HG03571 (cell line): ENCODE measurements at regions not wholly inside any gene's neighbourhood (a gene's known extent, or its start where the extent isn't known, plus 50 kb on each side); places are given as distances from the start of the nearest gene placed in this dataset.
"Not testable (repeated sequence)": the region's sequence is repeated elsewhere in the genome, so short reads cannot be mapped to it uniquely, and the experiment has no call there.

Experiments used
- ATAC-seq: cut with Tn5 transposase; IDR thresholded peaks from one replicate; pipeline ENCODE4 v1.9.1; 2021; ENCODE audit not compliant: unreplicated experiment

- no peak for ATAC-seq
These were observed 220.6 kb upstream of the BTBD3 start for GRCh38 chr20:11697055-11697454.

GRCh38 chr20:11697646-11698045 lies 220.0 kb upstream of the BTBD3 start:
- ATAC-seq, result no peak

DNA sequence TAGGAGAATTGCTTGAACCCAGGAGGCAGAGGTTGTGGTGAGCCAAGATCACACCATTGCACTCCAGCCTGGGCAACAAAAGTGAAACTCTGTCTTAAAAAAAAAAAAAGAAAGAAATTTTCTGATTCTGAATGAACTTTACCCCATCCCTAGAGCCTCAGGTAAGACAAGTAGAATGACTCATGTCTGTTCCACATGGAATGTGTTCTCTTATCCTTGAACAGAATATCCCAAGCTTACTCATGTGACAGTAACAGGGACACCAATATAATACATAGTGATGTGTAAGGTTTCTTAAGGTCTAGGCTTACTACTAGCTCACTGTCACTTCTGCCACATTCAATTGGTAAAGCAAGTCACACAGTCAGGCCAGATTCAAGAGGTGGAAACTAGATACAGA lies 219.6 kb upstream of the BTBD3 start:
- ATAC-seq, result no peak

DNA sequence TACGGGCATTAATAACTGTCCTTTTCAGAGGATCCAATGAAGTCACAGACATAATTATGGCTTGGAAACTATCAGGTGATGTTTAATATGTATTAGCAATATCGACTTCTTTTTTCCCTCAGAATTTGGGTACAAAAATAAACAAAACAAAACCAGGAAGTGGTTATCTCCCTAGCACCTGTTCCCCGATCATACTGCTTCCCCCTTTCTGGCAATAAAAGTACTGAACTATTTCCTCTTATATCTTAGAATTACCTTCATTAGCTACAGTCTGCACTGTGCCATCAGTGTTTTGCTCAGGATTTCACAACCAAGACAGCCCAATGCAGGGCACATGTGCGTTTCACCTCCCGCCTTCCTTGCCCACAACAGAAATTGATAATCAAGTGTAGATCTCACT lies 216.9 kb upstream of the BTBD3 start:
- ATAC-seq, result no peak

DNA sequence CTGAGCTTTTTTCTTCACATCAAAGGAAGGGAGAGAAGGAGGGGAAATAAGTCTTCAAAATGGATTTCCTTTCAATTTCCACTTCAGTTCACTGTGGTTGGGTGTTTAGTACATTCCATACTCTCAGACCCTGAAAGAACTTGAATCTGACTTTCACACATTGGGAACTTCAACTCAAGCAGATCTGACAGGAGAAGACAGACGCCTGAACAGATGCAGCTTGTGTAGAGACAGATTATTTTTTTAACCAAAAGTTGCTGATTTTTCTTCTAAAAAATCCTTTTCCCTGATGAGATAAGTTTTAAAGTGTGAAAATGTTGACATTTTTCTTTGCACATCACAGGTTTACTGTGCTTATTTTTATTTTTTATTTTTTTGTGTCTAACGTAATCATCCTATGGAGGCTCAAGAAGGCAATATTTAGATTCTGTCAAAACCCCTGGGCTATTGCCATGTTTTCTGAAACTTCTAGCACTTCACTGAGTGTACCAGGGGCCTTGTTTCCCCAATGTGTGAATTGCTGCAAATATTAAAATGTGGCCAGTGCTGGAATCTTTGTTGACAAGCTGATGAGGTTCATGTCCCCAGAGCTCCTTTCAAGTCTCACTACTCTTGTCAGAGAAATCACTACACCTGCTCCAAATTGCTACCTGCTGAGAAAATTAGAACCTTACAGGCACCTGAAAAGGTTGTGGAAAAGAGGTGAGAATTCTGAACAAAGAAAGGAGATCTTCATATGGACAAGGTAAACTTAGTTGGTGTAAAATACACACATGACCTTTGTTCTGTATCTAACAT lies 214.8 kb upstream of the BTBD3 start:
- no peak for ATAC-seq

DNA sequence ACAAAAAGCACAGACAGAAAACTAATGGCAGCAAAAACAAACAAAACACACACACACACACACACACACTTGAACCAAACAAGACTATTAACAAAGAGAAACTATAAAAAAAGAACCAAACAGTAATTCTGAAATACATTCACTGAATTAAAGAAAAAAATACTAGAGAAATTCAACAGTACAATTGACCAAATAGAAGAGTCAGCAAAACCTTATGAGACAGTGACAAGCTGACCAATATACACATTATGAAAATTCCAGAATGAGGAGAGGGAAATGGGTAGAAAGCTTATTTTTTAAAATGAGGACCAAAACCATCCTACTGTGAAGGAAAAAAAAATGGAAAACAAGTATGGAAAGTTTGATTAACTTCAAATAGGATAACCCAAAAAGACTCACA lies 212.2 kb upstream of the BTBD3 start:
- no peak for ATAC-seq

DNA sequence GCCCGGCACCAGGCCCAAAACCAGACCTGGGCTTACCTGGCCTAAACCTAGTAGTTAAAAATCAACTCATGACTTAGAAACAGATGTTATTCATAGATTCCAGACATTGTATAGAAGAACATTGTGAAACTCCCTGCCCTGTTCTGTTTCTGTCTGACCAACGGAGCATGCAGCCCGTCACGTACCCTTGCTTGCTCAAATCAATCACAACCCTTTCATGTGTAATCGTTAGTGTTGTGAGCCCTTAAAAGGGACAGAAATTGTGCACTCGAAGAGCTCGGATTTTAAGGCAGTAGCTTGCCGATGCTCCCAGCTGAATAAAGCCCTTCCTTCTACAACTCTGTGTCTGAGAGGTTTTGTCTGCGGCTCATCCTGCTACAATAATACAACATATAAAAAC lies 209.5 kb upstream of the BTBD3 start:
- ATAC-seq, result not testable (repeated sequence)

DNA sequence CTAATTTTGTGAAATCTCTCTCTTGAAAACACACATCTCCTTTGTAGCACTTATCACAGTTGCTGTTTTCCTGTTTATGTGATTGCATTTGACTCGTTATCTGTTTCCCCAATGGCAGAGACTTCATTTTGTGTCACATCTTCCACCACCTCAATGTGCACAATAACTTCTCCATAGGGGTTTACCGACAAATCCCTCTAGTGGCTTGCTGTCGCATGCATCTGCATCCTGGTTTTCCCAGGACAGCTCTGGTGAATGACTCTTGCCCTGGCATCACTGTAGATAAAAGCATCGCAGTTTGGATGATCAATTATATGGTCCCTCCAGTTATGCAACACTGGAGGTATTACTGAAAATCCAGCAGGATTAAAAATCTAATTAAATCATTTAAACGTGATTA lies 206.5 kb upstream of the BTBD3 start:
- ATAC-seq, result no peak

DNA sequence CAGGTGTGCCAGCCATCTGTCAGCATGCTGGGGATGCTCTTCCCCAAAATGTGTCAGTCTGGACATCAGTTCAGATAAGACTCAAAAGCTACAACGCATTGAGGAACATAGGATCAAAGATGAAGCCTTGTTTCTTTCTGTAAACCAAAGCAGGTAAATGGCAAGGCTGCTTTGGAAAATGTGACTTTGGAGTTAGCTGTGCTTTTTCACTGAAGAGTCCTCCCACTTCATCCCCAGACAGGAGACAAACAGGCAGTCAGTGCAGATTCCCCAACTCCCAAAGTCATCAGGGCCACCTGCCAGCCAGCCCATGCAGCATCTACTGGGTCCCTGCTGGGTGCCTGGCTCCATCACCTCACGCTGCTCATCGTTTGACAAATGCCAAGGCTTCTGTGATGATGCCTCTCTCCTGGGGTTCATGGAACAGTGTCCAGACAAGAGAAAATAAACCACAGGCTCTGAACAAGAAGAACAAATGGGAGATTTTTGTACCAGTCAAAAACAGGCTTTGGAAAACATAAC lies 205.0 kb upstream of the BTBD3 start:
- ATAC-seq, result no peak

- no peak for ATAC-seq
These were observed 202.8 kb upstream of the BTBD3 start for GRCh38 chr20:11714886-11715285.

DNA sequence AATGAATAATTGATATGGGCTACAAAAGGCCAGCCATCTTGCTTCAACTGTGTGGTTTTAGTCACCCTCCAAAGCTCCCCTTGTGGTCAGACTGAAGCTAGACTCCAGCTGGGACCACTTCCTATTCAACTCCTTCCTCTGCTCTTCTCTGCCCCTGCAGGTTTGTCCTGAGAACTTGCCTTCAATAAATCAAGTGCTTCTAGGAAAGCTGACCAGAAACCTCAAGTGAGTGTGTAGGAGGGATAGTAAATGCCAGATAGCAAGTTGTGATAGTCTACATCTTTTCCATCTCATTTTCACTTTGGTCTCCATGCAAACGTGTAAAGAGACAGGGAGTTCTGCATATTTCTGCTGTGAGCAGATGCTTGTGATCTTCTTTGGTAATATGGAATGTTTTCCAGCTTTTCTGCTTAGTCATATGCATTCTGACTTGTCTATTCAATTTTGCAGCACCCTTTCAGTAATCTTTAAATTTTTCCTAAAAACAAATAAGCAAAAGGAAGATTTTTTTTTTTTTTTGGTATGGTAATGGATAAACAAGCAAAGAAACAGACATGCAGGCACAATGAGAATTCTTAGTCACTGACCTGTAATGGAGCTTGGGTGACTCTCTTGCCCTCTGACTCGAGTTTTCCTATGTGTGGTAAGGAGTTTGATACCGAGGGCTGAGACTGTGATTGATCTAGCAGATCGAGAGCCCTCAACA lies 201.3 kb upstream of the BTBD3 start:
- no peak for ATAC-seq

- ATAC-seq, result no peak
These were observed 200.8 kb upstream of the BTBD3 start for GRCh38 chr20:11716945-11717248.

- no peak for ATAC-seq
These were observed 200.1 kb upstream of the BTBD3 start for GRCh38 chr20:11717562-11717961.

DNA sequence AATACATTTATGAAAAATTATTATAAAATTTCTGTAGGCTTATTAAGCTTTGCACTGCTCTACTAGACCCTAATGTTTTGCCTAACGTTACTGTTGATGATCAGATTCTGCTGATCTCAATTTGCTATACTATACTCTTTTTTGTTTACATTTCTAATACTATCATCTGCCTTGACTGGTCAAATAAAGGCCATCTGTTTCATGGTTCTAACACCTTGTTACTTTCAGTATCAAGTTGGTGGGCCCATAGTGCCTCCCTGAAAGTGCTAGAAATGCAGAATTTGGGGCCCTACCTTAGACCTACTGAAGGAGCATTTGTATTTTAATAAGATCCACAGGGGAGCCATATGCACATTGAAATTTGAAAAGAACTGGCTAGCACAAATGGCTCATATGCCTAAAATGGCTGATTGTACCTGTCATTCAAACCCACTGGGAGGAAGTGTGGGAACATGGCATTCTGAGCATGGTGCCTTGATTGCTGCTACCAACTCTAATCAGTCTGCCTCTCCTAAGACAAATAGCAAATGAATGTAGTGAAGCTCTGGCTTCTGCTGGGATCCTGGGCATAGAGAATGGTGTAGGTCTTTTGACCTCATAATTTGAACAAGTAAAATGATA lies 199.1 kb upstream of the BTBD3 start:
- ATAC-seq, result no peak

GRCh38 chr20:11719153-11719552 lies 198.5 kb upstream of the BTBD3 start:
- ATAC-seq, result no peak

- no peak for ATAC-seq
These were observed 196.3 kb upstream of the BTBD3 start for GRCh38 chr20:11721411-11721810.

DNA sequence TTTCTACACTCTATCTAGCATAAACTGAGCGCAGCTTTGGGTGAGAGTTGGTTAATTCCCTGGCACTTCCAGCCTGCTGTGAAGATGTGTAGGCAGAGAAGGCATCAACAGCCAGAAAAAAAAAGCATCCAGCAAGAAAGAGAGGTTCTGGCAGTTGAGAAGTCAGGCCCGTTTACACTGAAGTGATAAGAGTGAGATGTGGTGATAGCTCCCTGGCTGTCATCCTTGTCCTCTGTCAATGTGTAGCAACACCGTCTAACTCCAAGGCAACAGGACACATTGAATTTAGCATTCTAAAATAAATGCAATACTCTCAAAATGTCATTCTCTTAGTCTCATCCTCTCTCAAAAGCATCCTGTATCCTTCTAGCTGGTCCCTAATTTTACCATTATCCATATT lies 193.6 kb upstream of the BTBD3 start:
- no peak for ATAC-seq

- no peak for ATAC-seq
These were observed 191.7 kb upstream of the BTBD3 start for GRCh38 chr20:11726026-11726425.

DNA sequence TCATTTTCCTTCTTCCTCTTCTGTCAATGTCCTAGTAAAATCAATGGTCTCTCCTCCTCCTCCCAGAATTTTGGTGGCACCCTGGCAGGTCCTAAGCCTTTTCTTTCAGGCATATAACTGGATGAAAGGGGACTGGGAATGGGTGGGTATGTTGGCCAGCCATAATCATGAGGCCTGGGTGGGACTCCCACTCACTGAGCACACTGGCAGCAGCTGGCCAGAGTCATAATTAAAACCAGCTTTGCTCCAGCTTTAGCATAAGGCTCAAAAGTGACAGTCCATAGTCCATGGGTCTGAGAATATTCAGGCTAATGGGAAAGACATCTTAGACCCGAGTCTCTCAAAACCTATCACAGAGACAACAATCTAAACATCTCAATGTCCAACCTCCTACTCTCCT lies 190.0 kb upstream of the BTBD3 start:
- ATAC-seq, result no peak

- no peak for ATAC-seq
These were observed 188.8 kb upstream of the BTBD3 start for GRCh38 chr20:11728937-11729336.

GRCh38 chr20:11729806-11730205 lies 187.9 kb upstream of the BTBD3 start:
- ATAC-seq, result no peak

DNA sequence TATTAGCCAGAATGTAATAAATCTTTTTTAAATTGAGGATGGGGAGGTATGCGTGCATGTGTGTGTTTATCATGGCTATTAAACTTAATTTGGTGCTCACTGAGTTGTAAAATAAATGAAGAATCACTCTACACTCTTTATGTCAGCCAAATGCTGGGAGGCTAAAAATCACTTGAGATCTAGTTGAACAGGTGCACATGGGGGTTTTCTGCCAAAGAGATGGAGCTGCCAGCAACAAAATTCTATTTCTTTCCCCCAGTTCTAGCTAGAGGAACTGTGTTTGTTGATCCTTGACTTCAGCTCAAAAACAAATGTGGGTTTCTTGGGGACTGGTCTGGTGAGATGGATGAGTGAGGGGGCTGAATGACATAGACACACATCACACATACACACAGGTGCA lies 183.3 kb upstream of the BTBD3 start:
- ATAC-seq, result no peak
